ENCODE measurements at regions not wholly inside any gene's neighbourhood (a gene's known extent, or its start where the extent isn't known, plus 50 kb on each side); places are given as distances from the start of the nearest gene placed in this dataset.
"Not testable (repeated sequence)": the region's sequence is repeated elsewhere in the genome, so short reads cannot be mapped to it uniquely, and the experiment has no call there.

GRCh38 chr4:23412701-23413100 is 477.1 kb downstream of the PPARGC1A start:
- no peak for DNase-seq (ENCODE audit: low read depth)

DNA sequence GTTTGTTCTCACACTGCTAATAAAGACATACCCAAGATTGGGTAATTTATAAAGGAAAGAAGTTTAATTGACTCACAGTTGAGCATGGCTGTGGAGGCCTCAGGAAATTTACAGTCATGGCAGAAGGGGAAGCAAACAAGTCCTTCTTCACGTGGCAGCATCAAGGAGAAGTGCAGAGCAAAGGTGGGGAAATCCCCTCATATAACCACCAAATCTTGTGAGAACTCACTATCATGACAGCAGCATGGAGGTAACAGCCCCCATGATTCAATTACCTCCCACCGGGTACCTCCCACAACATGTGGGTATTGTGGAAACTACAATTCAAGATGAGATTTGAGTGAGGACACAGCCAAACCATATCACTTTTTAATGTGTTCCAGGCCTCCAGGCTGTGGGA is 480.9 kb downstream of the PPARGC1A start:
- DNase-seq (ENCODE audit: low read depth) = not testable (repeated sequence)

DNA sequence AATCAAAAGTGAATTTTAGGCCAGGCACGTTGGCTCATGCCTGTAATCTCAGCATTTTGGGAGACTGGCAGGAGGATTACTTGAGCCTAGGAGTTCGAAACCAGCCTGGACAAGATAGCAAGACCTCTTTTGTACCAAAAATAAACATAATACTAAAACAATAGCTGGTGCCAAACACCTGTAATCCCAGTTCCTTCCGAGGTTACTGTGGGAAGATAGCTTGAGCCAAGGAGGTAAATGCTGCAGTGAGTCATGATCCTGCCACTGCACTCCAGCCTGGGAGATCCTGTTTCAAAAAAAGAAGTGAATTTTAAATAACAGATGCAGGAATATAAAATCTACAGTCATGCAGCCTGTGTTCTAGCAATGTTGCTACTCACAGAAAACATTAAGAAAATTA is 488.3 kb downstream of the PPARGC1A start:
- DNase-seq (ENCODE audit: low read depth) = peak; percentile 25

- no peak for DNase-seq (ENCODE audit: low read depth)
These were observed 496.9 kb downstream of the PPARGC1A start for GRCh38 chr4:23392860-23393458.

DNA sequence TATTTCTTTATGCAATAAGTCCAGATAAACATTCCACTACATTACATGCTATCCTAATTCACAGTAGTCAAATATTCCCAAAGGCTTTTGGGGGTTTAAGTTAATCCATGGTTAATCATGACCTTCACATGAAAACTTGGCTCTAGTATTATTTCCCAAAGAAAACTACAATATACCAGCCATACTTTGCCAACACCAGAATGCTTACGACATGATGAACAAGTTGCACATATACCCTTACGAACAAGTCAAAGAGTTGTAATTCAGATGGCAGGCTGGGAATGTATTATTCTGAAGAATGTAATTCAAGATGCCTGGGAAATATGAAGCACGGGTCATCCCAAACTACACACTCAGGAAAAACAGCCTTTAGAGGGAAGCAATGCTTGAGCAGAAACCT is 499.6 kb downstream of the PPARGC1A start:
- DNase-seq (ENCODE audit: low read depth) = no peak

DNA sequence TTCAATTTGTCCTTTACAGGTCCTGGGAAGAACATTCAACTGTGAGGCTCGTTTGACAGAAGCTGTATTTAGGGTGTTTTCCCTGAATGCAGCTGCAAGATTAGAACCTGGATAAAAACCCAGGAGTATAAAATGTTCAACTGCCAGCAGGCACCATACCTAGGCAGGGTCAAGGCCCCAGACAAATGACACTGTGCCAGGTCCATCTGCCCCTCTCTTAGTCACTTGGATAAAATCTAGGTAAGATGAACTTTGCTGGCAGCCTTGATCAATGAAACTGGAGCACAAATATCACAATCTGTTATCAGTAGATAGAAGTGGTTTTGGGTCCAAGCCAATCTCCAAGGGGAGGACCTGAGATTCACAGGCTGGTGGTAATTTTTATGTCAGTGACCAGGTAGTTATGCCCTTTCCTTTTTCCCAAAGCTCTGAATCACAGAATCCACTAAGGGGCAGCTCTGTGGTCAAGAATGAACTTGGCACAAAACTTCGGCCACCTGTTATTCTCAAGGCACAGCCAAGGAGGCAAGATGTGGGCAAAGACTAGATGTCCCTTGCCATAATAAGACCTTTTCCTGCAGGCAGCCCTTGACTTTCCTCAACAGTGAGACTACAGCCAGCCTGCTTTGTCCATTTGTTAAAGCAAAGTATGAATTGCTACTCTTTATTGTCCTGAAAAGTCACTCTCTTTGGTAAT is 501.0 kb downstream of the PPARGC1A start:
- no peak for DNase-seq (ENCODE audit: low read depth)

DNA sequence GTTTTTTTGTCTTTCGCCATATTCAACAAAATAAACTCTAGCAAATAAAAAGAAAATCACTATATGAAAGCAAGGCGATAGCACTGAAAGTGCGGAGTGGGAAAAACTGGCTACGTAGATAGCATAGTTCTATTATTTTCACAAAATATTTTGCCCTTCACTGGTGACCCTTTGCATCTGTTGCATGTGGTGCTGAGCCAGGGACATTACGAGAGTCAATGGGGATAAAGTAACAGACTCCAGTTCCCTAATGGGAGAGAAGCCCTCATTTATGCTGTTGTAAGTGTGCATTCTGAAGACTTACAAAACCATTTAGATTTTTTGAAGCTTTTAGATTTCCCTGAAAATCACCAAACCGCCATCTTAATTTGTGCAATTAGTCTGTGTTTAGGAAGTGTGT is 501.6 kb downstream of the PPARGC1A start:
- DNase-seq (ENCODE audit: low read depth) = no peak

DNA sequence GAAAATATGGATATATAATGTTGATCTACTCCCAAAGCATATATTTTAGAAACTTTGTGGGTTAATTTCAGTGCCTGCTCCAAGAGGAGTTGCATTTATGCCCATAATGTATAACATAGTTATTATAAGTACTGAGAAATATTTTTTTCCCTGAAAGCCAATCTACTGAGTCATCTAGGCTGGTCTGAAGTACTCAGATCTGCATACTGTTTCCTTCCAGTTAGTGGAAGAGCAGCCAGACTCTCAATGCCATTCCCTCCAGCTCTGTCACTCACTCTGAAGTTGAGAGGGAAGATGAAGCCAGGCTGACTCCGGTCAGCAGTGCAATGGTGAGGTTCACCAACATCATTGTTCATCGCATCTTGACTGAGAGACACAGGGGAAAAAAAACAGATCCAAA is 505.1 kb downstream of the PPARGC1A start:
- DNase-seq (ENCODE audit: low read depth) = peak; percentile 53

DNA sequence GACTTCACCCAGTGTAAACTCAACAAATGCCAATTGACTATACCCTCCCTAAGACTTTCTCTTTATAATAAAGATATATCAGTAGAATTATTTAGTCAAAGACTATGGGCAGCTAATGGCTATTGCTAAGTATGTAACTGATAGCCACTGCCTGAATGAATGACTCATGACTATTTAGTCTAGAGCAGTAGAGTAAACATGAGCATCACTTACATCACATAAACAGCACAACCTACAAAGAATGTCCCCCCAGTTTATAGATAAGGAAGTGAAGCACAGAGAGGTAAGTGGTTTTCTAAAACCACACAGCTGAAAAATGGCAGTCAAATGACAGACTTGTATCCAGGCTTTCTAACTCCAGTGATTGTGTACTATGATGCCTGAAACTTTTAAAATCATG is 507.0 kb downstream of the PPARGC1A start:
- DNase-seq (ENCODE audit: low read depth) = peak; percentile 64

GRCh38 chr4:23374259-23374658 is 515.6 kb downstream of the PPARGC1A start:
- DNase-seq (ENCODE audit: low read depth) = peak; percentile 14

- peak; percentile 92 for DNase-seq (ENCODE audit: low read depth)
These were observed 516.6 kb downstream of the PPARGC1A start for GRCh38 chr4:23373261-23373660.

DNA sequence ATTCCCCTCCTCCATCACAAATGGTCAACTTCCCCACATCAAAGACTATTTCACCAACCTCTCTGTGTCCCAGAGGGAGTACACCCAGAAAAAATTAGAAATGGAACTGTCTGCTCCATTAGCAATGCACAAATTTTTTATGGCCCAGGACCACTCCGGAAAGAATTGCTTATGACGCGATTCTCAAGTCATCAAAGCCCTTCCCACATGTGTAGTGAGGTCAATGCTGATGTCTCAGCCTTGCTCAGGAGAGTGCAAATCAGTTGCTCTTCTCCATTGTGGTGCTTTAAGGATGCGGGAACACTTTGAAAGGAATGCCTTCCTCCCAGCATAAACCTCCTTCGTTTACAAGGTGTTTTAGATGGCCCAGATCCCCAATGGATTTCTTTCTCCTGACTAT is 518.3 kb downstream of the PPARGC1A start:
- DNase-seq (ENCODE audit: low read depth) = no peak

- peak; percentile 7 for DNase-seq (ENCODE audit: low read depth)
These were observed 520.5 kb downstream of the PPARGC1A start for GRCh38 chr4:23369331-23369730.

DNA sequence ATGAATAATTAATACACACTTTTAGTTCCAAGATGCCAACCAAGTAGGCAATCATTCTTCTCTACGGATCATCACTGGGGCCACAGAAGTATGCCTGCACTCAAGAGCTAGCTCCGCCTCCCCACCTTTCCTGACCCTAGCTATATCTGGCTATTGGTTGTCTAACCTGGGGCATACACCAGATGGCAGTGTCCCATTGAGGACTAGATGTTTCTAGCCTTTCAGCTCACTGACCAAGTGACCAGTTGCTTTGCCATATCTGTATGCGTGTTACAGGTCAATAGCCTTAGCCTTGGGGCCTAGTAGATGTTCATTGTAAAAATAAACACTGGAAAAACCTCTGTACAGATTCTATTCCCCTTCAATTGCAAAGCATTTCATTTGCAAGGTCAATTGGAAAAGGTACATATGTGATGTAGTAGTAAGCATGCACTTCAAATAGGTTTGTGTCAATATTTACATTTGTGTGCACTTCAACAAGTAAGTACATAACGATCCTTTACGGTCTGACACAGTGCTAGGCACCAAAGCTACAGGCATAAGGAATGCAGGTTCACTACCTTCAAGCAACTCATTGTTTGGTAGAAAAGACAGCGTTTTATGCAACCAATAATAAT is 521.7 kb downstream of the PPARGC1A start:
- peak; percentile 28 for DNase-seq (ENCODE audit: low read depth)

GRCh38 chr4:23366557-23366906 is 523.3 kb downstream of the PPARGC1A start:
- DNase-seq (ENCODE audit: low read depth) = no peak

DNA sequence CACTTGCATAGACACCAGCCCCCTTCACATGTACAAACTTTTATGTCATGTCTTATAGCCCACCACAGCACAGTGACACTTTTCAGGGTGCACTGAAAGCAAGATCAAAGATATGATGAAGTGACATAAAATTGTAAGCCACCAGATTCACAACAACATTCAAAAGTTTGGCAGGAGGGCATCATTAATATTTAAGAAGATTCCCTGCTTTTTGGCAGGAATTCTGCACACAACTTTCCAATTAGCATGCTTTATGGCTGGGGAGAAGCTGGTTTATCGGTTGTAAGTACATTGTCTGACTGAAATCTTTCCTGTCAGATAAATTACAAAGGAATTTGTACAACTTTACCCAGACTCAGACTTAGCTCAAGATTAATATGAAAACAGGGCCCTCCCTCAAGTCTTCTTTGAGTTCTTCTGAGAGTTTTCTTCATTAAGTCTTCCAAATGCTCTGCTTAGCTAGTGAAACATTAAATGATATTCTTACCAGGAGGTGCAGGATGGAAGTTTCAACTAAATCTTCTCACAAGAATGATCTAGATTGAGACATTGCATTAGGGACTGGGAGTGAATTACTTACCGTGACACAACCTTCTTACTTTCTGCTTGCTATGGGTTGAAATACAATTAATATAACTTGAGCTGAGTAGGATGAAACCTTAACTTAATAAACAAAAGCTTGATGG is 523.8 kb downstream of the PPARGC1A start:
- no peak for DNase-seq (ENCODE audit: low read depth)

DNA sequence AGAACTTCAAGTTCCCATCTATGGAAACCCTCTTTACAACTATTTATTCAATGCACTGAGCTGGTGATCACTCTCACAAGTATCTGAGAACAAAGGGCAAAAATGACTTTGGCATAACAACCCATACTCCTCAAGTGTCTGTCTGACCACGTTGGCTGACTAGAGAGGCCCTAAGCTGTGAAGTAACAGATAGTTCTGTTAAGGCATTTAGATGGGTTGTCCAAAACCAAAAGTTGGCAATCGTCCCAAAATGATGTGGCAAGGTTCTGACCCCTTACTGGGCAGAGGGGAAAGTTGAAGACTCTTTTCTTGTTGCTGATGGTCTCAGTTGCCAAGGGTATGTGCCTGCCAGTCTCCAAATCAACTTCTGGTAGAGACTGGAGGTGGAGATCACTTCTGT is 524.8 kb downstream of the PPARGC1A start:
- no peak for DNase-seq (ENCODE audit: low read depth)

DNA sequence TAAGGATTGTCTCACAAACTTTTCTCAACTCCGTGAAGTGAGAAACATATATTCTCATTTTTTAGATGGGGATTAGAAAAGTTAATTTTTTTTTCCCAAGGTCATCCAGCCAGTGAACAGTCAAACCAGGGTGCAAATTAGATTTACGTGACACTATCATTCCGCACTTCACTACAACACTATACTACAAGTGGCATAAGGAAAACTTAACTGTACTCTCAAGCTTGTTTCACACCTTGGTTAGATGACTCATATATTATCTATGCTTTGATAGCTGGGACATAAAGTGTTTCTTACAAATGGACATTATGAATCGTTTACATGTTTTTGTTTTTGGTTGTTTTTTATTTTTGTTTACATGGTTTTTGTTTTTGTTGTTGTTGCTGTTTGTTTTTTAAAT is 525.7 kb downstream of the PPARGC1A start:
- DNase-seq (ENCODE audit: low read depth) = no peak

DNA sequence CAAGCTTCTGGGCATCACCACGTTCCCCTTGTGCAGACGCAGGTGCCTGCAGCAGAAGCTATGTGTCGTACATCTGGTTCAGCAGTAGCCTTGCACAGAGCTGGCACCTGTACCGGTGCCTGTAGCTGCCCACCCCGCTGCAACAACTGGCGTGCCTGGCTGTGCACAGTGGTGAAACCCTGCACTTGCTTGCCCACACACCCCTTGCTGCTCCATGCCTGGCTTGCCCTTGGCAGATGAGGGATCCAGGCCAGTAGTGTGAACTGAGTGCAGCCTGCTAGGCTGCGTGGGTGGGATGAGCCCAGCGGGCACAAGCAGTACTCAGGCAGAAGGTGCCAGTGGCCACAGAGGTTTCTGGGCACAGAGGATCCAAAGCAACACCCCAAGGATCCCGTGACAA is 528.4 kb downstream of the PPARGC1A start:
- no peak for DNase-seq (ENCODE audit: low read depth)

DNA sequence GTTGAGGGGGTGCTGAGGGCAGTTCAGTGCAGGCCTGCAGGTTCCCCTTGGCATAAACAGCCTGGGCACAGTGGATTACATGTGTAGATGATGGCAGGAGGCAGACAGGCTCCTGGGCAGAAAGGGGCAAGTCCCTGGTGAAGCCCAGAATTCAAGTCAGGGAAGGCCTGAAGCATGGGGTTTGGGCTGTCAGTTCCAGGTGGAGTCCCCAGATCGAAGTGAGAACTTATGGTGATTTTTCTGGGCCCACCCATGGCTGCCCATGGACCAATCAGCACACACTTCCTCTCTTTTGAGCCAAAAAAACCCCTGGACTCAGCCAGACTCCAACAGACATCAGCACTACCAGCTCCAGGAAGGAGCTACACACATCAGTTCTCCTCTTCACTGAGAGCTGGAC is 529.1 kb downstream of the PPARGC1A start:
- no peak for DNase-seq (ENCODE audit: low read depth)

DNA sequence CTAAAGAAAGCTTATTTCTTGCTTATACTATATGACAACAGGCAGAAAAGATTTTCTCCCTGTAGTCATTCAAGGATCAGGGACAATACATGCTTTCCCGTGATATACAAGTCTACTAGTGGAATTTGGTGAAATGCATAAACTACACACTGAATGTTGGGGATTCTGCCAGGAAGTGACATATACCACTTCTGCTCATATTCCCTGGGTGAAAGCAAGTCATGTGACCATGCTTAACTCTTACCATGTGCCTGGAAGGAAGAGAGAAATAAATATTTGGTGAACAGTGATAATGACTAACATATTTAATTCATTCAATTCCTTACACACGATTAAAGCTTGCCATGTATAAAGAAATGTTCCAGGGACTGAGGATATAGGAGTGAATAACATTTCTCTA is 534.6 kb downstream of the PPARGC1A start:
- no peak for DNase-seq (ENCODE audit: low read depth)

DNA sequence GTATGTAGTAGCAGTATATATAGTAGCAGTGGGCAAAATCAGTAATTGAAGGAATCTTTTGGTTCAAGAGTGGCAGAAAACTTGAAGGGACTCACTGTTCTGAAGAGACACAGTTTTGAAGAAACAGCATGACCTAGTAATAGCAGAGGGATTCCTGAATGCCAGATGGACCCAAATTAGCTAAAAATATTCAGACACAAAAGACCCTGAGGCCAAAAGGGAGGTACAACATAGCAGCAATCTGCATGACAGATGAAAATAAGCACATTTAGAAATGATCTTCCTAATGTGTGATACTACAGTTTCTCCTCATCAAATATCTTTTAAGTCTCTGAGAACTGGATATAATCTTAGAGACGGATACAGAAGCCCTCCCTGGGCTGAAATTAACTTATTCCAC is 536.6 kb downstream of the PPARGC1A start:
- no peak for DNase-seq (ENCODE audit: low read depth)

All from Daoy (cell line).